ENCODE measurements at regions not wholly inside any gene's neighbourhood (a gene's known extent, or its start where the extent isn't known, plus 50 kb on each side); places are given as distances from the start of the nearest gene placed in this dataset.

GRCh38 chr7:132655131-132655727, 79.0 kb upstream of the PLXNA4 start:
- TF ChIP-seq CTCF (IDR thresholded peaks at IDR 0.05; ENCODE audit: borderline replicate concordance, extremely low read depth, low read length, poor library complexity, severe bottlenecking): no peak
- no peak for TF ChIP-seq EZH2 (IDR thresholded peaks at IDR 0.05; ENCODE audit: borderline replicate concordance, low read depth, low read length, severe bottlenecking)

All from DND-41 (cell line).